T-helper 2 cell treated with Interferon-gamma antibody and Interleukin-4, amounts not matched to agents 5 μg/mL and 100 μg/mL, for 36 hours (primary cell): ENCODE measurements at regions not wholly inside any gene's neighbourhood (a gene's known extent, or its start where the extent isn't known, plus 50 kb on each side); places are given as distances from the start of the nearest gene placed in this dataset.

Experiments used
- DNase-seq: peaks from one replicate; pipeline ENCODE4 v3.0.0; 2021; ENCODE audit warnings: low spot score
- H3K27ac Mint-ChIP-seq: one replicate; pipeline ENCODE4 v1.8.0; 2021; ENCODE audit warnings: mild to moderate bottlenecking, mixed read lengths
- H3K27me3 Mint-ChIP-seq: one replicate; pipeline ENCODE4 v1.8.0; 2021; ENCODE audit warnings: low read depth, mixed read lengths
- H3K36me3 Mint-ChIP-seq: one replicate; pipeline ENCODE4 v1.8.0; 2021; ENCODE audit warnings: low read depth, mixed read lengths
- H3K4me1 Mint-ChIP-seq: one replicate; pipeline ENCODE4 v1.8.0; 2021; ENCODE audit warnings: low read depth, mixed read lengths
- H3K4me3 Mint-ChIP-seq: one replicate; pipeline ENCODE4 v1.8.0; 2022; ENCODE audit warnings: mild to moderate bottlenecking, moderate library complexity, mixed read lengths
- H3K9me3 Mint-ChIP-seq: one replicate; pipeline ENCODE4 v1.8.0; 2021; ENCODE audit warnings: mixed read lengths

GRCh38 chr4:89618151-89618550 is 218.8 kb downstream of the SNCA start:
- DNase-seq, result no peak
- Mint-ChIP-seq H3K4me1 (peaks cover 55% of the 10 kb centered on the region), H3K27ac (peak overlapping the region; percentile 95), H3K9me3 (peaks cover 8% of the 10 kb centered on the region), H3K36me3 (peaks cover 10% of the 10 kb centered on the region), H3K4me3 (peak overlapping the region; percentile 79), H3K27me3 (no peaks in the 10 kb centered on the region)

GRCh38 chr4:89617317-89617716 is 219.6 kb downstream of the SNCA start:
- H3K27ac Mint-ChIP-seq, result no peak overlapping the region
- DNase-seq, result no peak
- H3K36me3 Mint-ChIP-seq, result peaks cover 17% of the 10 kb centered on the region
- peaks cover 16% of the 10 kb centered on the region for H3K9me3 Mint-ChIP-seq
- peaks cover 63% of the 10 kb centered on the region for H3K4me1 Mint-ChIP-seq
- H3K27me3 Mint-ChIP-seq, result no peaks in the 10 kb centered on the region
- H3K4me3 Mint-ChIP-seq, result no peak overlapping the region

- H3K4me3 Mint-ChIP-seq, result no peak overlapping the region
- DNase-seq, result no peak
- H3K27me3 Mint-ChIP-seq, result no peaks in the 10 kb centered on the region
- peaks cover 24% of the 10 kb centered on the region for H3K36me3 Mint-ChIP-seq
- H3K27ac Mint-ChIP-seq, result no peak overlapping the region
- H3K4me1 Mint-ChIP-seq, result peaks cover 63% of the 10 kb centered on the region
- H3K9me3 Mint-ChIP-seq, result peaks cover 25% of the 10 kb centered on the region
Observed at GRCh38 chr4:89616382-89616781, 220.6 kb downstream of the SNCA start.

DNA sequence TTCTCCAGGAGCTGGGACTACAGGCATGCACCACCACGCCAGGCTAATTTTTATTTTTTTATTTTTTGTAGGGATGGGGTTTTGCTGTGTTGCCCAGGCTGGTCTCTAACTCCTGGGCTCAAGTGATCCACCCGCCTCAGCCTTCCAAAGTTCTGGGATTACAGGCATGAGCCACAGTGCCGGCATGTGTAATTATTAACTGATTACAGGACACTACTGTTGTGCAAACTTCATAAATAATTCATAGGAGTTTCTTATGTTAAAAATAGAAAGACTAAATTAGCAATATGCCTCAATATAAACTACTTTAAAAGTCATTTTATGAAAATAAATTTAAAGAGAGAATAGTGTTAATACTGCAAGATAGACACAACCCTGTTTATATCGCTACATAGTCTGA is 221.9 kb downstream of the SNCA start:
- H3K36me3 Mint-ChIP-seq, result peaks cover 35% of the 10 kb centered on the region
- H3K4me3 Mint-ChIP-seq, result no peak overlapping the region
- no peak overlapping the region for H3K27ac Mint-ChIP-seq
- H3K27me3 Mint-ChIP-seq, result no peaks in the 10 kb centered on the region
- peaks cover 68% of the 10 kb centered on the region for H3K4me1 Mint-ChIP-seq
- DNase-seq, result no peak
- H3K9me3 Mint-ChIP-seq, result peaks cover 36% of the 10 kb centered on the region

GRCh38 chr4:89614155-89614554 is 222.8 kb downstream of the SNCA start:
- Mint-ChIP-seq H3K27me3 (no peaks in the 10 kb centered on the region), H3K27ac (no peak overlapping the region), H3K9me3 (peaks cover 36% of the 10 kb centered on the region), H3K36me3 (peaks cover 35% of the 10 kb centered on the region), H3K4me3 (no peak overlapping the region), H3K4me1 (peaks cover 59% of the 10 kb centered on the region)
- DNase-seq, result no peak

GRCh38 chr4:89610236-89610635 is 226.7 kb downstream of the SNCA start:
- no peak overlapping the region for H3K4me3 Mint-ChIP-seq
- no peak for DNase-seq
- peaks cover 33% of the 10 kb centered on the region for H3K4me1 Mint-ChIP-seq
- peaks cover 34% of the 10 kb centered on the region for H3K36me3 Mint-ChIP-seq
- H3K27me3 Mint-ChIP-seq, result peaks cover 2% of the 10 kb centered on the region
- H3K9me3 Mint-ChIP-seq, result peaks cover 40% of the 10 kb centered on the region
- no peak overlapping the region for H3K27ac Mint-ChIP-seq

DNA sequence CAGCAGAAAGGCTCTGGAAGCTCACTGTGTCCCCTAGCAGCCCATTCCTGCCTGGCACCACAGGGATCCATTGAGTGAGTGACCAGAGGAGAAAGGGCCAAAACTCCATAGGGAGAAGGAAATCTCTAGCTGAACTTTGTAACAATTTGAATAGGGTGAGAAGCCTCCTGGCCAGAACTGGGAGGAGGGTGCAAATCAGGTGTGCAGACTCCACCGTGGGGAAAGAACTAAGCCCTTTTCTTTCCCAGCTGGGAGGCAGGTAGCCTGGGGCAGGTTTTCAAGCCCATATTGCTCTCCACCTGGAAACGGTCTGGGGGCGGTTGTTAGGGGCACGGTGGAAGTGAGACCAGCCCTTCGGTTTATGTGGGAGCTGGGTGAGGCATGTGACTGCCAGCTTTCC is 227.2 kb downstream of the SNCA start:
- Mint-ChIP-seq H3K4me1 (peaks cover 33% of the 10 kb centered on the region), H3K27ac (no peak overlapping the region), H3K9me3 (peaks cover 43% of the 10 kb centered on the region), H3K4me3 (no peak overlapping the region), H3K27me3 (peaks cover 5% of the 10 kb centered on the region), H3K36me3 (peaks cover 34% of the 10 kb centered on the region)
- no peak for DNase-seq

- no peak overlapping the region for H3K4me3 Mint-ChIP-seq
- H3K27me3 Mint-ChIP-seq, result peaks cover 21% of the 10 kb centered on the region
- peaks cover 10% of the 10 kb centered on the region for H3K9me3 Mint-ChIP-seq
- no peaks in the 10 kb centered on the region for H3K4me1 Mint-ChIP-seq
- H3K36me3 Mint-ChIP-seq, result no peaks in the 10 kb centered on the region
- no peak overlapping the region for H3K27ac Mint-ChIP-seq
- no peak for DNase-seq
Observed at GRCh38 chr4:89604951-89605350, 232.0 kb downstream of the SNCA start.

DNA sequence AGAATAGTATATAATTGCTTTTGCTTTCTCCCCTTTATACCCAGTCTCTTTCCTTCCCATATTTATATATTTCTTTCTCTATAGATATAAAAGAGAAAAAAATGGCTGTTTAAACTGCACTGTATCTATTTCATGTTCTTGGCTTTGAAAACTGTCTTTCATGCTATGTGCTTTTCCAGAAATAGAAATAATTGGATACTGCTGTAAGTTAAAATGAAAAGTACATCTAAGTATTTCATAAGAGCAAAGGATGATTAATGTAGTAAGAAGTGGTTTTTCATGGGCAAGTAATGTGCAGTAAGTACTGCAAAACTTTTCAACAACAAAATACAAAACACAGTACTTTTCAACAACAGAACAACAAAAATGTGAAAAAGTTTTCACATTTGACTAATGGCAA is 237.9 kb downstream of the SNCA start:
- peaks cover 1% of the 10 kb centered on the region for H3K4me1 Mint-ChIP-seq
- DNase-seq, result no peak
- no peaks in the 10 kb centered on the region for H3K9me3 Mint-ChIP-seq
- no peak overlapping the region for H3K27ac Mint-ChIP-seq
- peaks cover 18% of the 10 kb centered on the region for H3K27me3 Mint-ChIP-seq
- H3K4me3 Mint-ChIP-seq, result no peak overlapping the region
- no peaks in the 10 kb centered on the region for H3K36me3 Mint-ChIP-seq

GRCh38 chr4:89598602-89599001 is 238.4 kb downstream of the SNCA start:
- DNase-seq, result no peak
- Mint-ChIP-seq H3K27me3 (peaks cover 17% of the 10 kb centered on the region), H3K9me3 (no peaks in the 10 kb centered on the region), H3K4me3 (no peak overlapping the region), H3K4me1 (peaks cover 1% of the 10 kb centered on the region), H3K36me3 (no peaks in the 10 kb centered on the region), H3K27ac (no peak overlapping the region)

DNA sequence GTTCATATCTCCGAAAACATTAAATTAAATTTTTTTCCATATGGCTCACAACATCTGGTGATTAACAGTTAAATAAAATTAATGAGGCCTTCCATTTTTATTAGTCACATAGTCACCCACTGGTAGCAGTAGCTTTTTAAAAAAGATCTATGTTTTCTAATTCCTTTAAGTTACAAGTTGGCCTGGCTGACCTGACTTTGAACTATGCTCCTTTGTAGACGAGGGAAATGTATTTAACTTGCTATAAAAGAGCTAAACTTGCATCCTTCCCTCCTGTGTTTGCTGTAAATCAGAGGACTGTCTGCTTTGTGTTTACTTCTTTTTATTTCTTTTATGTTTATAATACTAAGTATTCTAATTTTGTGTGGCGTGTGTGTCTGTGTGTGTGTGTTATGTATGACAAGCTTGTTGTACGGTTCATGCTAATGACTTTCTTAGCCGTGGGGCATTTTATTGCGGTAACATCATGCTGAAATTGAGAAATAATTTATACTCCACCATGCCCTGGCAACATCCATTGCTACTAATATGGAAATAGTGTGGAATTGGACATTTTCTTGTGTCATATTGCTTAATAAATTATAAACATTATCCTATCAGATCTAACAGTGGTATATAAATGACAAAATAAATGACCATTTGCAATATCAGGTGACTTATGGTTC is 241.7 kb downstream of the SNCA start:
- DNase-seq, result no peak
- Mint-ChIP-seq H3K27me3 (peaks cover 11% of the 10 kb centered on the region), H3K9me3 (no peaks in the 10 kb centered on the region)

GRCh38 chr4:89590128-89590527 is 246.8 kb downstream of the SNCA start:
- Mint-ChIP-seq H3K36me3 (no peaks in the 10 kb centered on the region), H3K27ac (no peak overlapping the region), H3K4me3 (no peak overlapping the region), H3K27me3 (peaks cover 6% of the 10 kb centered on the region), H3K4me1 (no peaks in the 10 kb centered on the region), H3K9me3 (no peaks in the 10 kb centered on the region)
- no peak for DNase-seq

More for the DNA sequence above, 241.7 kb downstream of the SNCA start:
- no peak overlapping the region for H3K4me3 Mint-ChIP-seq
- H3K4me1 Mint-ChIP-seq, result peaks cover 1% of the 10 kb centered on the region
- H3K27ac Mint-ChIP-seq, result no peak overlapping the region
- H3K36me3 Mint-ChIP-seq, result no peaks in the 10 kb centered on the region

DNA sequence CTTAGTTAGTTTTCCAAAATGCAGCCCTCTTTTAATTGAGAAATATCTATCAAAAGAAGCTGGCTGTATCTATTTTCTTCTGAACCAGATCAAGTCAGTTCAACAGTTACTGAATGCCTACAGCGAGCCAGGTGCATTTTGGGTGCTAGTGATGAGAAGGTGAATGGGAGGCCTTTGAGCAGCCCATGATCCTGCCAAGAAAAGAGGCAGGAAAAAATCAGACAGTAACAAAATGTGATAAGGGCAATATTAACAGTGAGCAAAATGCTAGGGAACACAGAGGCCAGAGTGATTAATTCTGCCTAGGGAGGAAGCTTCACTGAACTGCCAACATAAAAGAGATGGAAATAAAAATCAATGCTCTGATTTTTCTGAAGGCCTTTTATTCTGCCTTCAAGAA is 248.5 kb downstream of the SNCA start:
- peaks cover 12% of the 10 kb centered on the region for H3K27me3 Mint-ChIP-seq
- H3K36me3 Mint-ChIP-seq, result no peaks in the 10 kb centered on the region
- no peak overlapping the region for H3K27ac Mint-ChIP-seq
- no peak for DNase-seq
- H3K9me3 Mint-ChIP-seq, result no peaks in the 10 kb centered on the region
- no peaks in the 10 kb centered on the region for H3K4me1 Mint-ChIP-seq
- no peak overlapping the region for H3K4me3 Mint-ChIP-seq

DNA sequence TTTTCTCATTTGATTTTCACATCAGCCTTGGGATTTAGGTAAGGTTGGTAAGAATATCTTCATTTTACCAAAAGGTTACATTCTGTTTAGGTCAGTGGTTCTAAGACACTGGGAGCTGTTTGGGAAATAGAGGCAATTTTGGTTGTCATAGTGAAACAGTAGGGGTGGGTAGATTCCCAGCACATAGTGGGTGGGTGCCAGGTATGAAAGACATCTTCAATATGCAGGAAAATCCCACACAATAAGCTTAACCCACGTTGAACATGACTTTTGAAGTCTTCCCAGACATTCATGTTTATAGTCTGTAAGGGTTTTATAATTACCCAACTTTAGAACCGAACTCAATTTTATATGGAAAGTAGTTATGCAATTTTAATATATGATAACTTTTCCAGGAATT is 249.6 kb downstream of the SNCA start:
- Mint-ChIP-seq H3K27ac (no peak overlapping the region), H3K9me3 (no peaks in the 10 kb centered on the region), H3K27me3 (peaks cover 14% of the 10 kb centered on the region), H3K4me3 (no peak overlapping the region), H3K36me3 (no peaks in the 10 kb centered on the region), H3K4me1 (no peaks in the 10 kb centered on the region)
- no peak for DNase-seq

DNA sequence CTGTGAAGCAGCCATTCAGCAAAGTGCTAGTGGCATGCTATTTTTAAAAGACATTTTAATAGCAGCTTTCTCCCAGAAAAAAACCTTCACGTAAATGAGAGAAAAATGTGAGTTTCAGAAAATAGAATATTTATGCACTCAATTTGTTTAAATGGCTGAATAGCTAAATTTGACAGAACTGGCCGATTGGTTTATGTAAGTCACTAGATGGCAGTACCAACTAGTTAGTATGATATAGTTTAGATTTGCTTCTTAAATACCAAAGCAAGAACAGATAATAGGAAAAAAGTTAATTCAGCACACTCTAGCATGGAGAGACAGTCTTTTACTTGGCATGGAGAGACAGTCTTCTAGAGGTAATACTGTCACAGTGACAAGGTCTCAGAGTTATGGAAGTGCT is 250.1 kb downstream of the SNCA start:
- Mint-ChIP-seq H3K4me3 (no peak overlapping the region), H3K4me1 (no peaks in the 10 kb centered on the region), H3K9me3 (no peaks in the 10 kb centered on the region), H3K36me3 (no peaks in the 10 kb centered on the region), H3K27ac (no peak overlapping the region), H3K27me3 (peaks cover 14% of the 10 kb centered on the region)
- no peak for DNase-seq
